G401 (cell line): ENCODE measurements at regions not wholly inside any gene's neighbourhood (a gene's known extent, or its start where the extent isn't known, plus 50 kb on each side); places are given as distances from the start of the nearest gene placed in this dataset.
"Not testable (repeated sequence)": the region's sequence is repeated elsewhere in the genome, so short reads cannot be mapped to it uniquely, and the experiment has no call there.

Source experiments
- DNase-seq: peaks from one replicate; pipeline ENCODE4 v3.0.0-alpha.2; 2015; ENCODE audit warnings: low spot score
- in situ Hi-C: cut with HindIII; loops from 2 replicates; pipeline ENCODE4 v1.10.0; 2016; ENCODE audit warnings: low sequenced_read_pairs, mixed read lengths

DNA sequence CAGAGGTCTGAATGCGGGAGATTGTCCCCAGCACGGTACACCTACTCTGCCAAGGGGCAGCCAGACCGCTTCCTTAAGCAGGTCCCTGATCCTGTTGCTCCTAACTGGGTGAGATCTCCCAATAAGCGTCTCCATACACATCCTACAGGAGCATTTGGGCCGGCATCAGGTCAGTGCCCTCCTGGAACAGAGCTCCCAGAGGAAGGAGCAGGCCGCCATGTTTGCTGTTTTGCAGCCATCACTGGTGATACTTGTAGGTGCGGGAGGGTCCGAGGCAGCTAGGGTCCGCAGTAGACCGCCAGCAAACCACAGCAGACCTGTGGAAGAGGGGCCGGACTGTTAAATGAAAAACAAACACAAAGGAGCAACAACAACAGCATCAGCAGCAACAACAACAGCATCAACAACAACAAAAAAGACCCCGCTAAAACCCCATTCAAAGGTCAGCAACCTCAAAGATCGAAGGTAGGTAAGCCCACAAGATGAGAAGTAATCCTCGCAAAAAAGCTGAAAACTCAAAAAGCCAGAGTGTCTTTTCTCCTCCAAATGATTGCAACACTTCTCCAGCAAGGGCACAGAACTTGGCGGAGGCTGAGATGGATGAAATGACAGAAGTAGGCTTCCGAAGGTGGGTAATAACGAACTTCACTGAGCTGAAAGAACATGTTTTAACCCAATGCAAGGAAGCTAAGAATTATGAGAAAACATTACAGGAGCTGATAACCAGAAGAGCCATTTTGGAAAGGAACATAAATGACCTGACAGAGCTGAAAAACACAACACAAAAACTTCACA lies 79.0 kb upstream of the CDH7 start:
- no peak for DNase-seq
- in situ Hi-C loops = no loop called here

DNA sequence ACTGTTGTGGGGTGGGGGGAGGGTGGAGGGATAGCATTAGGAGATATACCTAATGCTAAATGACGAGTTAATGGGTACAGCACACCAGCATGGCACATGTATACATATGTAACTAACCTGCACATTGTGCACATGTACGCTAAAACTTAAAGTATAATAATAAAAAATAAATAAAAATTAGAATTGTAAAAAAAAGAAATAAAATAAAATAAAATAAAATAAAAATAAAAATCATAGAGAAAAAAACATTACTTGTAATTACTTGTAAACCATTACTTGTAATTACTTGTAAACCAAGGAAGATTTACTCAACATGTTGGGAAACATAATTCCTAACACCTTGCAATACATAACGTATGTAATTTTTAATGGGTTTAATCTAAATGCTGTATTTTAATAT lies 80.7 kb upstream of the CDH7 start:
- DNase-seq, in situ Hi-C loops: not testable (repeated sequence)

DNA sequence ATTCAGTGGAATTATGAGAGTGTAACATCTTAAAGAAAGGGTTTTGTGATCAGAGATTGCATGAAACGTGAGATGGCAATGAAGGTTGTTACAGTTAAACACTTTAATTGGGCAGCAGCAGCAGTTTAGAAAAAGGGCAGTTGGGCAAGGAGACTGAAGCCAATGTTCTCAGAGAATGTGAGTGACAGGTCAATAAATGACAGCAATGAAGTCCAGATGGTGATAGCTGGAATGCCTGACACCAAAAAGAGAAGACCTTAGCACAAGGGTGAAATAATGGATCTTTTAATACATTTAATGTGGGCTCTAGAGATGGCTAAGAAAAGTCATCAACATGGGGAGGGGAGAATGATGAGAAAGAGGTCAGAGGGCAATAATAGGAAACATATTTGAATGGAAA lies 89.4 kb upstream of the CDH7 start:
- DNase-seq = no peak
- in situ Hi-C loops = no loop called here

DNA sequence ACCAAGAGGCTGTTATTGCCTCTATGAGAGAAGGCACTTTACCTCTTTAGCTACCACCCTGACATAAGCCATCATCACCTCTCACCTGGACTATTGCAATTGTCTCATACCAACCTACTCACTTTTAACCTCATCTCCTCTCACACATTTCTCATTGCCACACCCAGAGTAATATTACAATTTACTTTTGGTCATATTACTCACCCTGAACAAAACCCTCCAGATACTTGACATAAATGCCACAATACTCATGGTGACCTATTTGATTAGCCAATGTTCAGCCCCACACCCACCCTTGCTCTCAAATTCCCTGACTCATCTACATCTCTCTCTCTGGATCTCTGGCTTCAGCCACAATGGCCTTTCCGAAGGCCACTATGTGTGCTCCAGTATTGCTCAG lies 90.9 kb upstream of the CDH7 start:
- in situ Hi-C loops = no loop called here
- DNase-seq = no peak

DNA sequence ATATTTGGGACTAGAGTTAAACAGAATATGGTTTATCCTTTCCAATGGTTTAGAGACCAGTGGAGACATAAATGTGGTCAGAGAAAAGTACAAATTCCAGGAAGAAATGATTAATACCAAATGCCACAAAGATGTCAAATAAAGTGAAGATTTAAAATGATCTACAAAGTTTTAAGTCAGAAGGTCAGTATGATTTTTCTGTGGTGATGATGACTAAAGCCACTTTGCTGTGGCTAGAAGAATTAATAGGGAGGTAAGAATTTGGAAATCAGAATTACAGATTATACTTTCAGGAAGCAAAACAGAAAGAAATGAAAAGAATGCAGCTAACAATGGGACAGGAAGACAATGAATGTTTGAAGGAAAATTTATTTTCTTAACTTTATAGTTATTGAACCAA lies 91.5 kb upstream of the CDH7 start:
- in situ Hi-C loops = no loop called here
- DNase-seq = no peak

DNA sequence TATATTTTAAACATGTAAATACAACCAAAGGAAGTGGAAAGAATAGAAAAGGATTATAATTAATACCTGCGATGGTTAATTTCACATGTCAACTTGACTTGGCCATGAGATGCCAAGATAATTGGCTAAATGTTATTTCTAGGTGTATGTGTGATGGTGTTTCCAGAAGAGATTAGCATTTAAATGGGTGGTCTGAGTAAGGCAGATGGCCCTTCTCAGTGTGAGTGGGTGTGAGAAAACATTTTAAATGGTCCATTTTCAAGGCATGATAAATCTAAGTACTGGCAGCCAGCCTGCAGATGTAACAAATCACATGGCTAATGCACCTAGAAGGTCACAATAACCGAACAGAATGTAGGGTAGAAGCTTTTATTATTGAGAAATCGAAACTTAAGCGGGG lies 99.6 kb upstream of the CDH7 start:
- no peak for DNase-seq
- in situ Hi-C loops = no loop called here

DNA sequence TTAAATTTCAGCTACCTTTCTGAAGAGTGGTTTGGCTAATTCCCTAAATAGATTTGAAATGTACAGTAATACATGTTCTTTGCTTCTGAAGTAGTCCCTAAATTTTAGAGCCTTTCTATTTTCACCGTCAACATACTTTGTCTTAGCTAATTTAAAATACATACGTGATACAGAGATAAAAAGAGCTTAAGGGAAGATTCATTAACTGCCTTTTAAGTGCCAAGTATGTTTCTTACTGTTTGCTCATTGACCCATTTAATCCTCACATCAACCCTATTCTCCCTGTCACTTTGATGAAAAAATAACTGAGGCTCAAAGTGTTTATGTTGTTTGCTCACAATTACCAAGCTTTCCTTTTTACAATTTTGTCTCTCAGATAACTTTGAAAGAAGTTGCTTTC lies 118.6 kb upstream of the CDH7 start:
- in situ Hi-C loops = no loop called here
- no peak for DNase-seq

DNA sequence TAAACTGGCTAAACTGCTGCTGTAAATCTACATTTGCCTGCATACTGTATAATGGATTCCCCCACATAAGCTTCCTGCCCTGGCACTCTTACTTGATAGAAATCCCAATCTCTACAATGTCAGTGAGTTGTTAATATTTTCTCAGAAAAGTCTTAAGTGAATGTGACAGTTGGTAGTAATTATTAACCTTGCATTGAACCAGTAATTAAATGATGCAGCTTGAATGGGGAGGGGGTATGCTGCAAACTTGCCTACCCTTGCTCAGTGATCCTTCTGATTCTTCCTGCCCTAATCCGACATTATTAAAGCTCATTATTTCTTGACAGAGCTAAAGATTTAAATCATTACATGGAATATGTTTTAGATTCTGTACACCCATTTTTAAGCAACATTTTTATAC lies 119.0 kb upstream of the CDH7 start:
- DNase-seq = no peak
- in situ Hi-C loops = no loop called here

DNA sequence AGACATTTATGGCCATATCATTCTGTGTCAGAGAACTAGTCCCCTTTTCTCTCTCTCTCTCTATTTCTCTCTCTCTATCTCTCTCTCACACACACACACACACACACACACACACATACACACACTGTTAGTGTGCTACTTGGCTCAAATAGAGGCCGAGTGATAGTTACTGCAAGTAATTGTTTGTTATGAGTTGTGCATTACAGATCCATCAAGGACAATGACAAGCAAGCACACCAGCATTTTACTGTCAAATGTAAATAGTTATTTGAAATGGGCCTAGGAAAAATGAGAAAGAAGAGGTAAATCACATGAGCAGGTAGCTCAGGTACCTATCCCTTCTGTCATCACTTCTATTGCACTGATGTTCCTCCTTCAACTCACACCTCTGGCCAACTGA lies 122.4 kb upstream of the CDH7 start:
- no peak for DNase-seq
- in situ Hi-C loops = no loop called here

DNA sequence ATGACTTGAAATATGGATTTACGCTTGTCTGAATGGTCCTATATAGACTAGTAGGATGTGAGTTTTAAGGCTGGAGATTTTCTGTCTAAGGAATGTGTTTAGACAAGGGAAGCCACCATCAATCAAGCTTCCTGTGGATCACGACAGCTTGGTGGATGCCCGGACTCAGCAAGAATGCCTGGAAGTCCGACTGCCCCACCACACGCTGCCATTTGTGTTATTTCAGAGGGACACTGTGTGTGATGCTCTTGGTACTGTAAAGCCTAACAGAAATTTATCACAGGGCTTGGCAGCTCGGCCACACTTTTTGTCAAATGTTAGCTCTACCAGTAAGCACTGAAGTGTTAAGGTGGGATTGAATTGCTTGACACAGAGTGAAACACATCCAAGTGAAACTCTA lies 127.1 kb upstream of the CDH7 start:
- in situ Hi-C loops = no loop called here
- no peak for DNase-seq

DNA sequence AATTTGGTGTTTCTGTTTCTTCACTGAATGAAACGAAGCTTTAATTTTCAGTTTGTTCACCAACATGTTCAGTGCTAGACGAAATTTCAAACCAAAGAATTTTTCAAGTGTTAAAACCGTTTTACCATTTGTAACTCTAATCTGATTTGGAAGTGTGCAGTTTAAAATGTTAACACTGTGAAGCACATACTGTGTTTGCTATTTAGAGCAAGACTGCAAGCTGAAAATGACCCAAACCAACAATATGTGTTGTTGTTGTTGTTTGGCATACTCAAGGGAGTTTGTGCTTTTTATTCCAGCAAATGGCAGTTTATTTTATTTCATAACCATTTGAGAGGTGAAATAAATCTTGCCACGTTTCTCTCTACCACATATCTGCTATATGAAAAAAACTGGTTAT lies 128.4 kb upstream of the CDH7 start:
- in situ Hi-C loops = no loop called here
- DNase-seq = no peak

DNA sequence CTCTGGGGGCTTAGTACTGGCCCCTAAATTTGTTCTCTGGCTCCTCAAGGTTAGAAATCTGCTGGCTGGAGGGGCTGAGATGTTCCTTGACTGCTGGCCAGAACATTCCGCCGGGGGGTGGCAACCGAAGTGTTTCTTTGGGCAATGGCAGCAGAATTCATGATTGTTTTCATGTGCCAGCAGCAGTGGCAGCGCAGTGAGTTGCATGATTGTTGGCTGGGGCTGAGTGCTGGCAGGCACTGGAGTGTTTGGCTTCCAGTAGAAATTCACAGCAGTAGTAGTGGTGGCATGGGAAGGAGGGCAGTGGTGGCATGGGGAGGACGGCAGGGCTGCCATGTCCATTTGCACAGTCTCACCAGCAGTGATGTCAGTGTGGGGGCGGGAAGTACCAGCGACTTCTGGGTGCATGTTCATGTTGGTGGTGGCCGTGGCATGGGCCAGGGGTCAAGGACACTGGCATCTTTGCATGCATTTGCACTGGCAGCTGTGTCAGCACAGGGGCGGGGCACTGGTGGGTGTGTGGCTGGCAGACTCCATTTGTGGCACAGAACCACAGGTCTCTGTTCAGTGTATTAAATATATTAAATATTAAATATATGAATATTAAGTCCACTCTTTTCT lies 130.6 kb upstream of the CDH7 start:
- in situ Hi-C loops = no loop called here
- peak; percentile 28 for DNase-seq

DNA sequence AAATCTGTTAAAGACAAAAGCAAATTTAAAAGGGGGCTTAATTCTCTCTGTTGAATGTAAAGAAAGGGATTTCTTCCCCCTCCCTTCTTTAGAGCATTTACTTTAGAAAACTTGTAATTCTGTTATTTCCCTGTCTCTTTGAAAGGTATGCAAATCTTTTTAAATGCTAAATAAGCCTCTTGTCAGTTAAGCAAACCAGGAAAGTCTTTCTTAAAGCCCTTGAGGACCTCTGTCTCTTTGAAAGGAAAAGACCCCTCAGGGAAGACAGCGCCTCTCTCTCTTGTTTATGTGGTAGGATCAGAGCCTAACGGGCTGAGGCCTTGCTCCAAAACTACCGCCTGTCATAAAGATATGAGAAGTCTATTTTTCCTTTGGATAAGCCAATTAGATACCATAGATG lies 139.9 kb upstream of the CDH7 start:
- in situ Hi-C loops = no loop called here
- no peak for DNase-seq

DNA sequence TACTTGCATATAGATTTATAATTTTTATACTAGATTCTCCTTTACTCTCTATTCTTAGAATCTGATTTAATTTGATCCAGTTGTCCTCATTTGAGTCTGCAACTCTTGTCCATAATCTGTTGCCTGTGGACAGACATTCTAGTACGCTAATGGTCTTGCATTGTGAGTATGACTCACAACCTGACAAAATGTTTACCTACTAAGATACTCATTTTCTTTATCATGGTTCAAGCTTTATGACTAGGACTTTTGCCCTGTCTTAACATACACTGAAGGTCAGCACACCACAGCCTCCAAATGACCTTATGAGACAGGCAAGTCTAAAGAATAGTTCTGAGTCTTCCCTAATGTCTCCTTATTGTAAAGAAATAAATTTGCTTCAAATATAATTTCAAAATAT lies 142.3 kb upstream of the CDH7 start:
- in situ Hi-C loops = no loop called here
- no peak for DNase-seq

DNA sequence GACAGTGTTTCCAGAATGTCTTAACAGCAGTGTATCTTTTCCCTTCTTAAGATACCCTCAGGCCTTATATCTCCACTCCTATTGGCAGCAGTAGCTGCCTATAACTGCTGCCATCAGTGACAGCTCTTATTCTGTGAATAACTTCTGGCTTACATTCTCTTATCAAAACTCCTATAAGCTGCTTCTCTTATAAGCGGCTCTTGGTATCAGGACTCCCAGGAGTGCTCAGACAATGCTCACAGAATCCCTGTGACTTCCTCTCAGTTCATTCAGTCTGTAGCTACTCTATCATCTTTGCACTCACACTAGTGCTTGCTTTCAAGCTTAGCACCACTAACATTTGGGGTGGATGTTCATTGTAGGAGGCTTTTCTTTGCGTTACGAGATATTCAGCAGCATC lies 143.7 kb upstream of the CDH7 start:
- in situ Hi-C loops = no loop called here
- DNase-seq = no peak

DNA sequence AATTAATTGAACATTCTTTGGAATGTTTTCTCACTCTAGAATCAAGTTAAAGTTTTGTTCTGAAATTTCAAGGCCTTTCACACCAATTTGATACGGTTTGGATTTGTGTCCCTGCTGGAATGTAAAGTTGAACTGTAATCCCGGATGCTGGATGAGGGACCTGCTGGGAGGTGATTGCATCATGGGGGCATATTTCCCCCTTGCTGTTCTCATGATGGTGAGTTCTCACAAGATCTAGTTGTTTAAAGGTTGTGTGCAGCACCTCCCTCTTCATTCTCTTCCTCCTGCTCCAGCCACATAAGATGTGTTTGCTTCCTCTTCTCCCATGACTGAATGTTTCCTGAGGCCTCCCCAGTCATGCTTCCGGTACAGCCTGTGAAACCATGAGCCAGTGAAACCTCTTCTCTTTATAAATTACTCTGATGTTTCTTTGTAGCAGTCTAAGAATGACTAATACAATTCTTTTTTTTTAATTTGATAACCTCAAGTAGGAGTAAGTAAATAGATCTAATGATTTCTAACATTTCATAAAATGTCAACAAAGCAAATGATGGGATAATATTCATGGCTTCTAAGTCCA lies 144.2 kb upstream of the CDH7 start:
- no peak for DNase-seq
- in situ Hi-C loops = no loop called here

DNA sequence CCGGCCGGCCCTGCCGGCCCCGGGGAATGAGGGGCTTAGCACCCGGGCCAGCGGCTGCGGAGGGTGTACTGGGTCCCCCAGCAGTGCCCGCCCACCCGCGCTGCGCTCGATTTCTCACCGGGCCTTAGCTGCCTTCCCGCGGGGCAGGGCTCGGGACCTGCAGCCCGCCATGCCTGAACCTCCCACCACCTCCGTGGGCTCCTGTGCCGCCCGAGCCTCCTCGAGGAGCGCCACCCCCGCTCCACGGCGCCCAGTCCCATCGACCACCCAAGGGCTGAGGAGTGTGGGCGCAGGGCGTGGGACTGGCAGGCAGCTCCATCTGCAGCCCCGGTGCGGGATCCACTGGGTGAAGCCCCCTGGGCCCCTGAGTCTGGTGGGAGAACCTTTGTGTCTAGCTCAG lies 145.5 kb upstream of the CDH7 start:
- DNase-seq, in situ Hi-C loops: not testable (repeated sequence)

DNA sequence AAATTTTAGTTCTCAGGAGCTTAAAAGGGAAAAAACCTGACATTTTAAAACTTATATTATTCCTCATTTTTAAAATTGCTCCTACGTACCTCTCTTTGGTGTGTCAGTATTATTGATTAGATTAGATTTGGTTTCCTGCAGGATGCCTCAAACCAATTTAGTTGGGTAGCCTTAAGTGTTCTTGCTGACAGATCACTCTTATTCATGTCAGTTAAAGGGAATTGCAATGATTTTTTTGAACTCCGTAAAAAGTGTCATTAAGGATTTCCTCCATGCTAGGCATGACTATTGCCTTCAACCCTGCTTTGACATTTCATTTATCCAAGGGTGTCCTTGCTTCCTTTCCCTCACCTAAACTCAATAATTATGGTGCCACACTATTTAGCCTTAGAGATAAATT lies 149.0 kb upstream of the CDH7 start:
- in situ Hi-C loops = no loop called here
- no peak for DNase-seq

DNA sequence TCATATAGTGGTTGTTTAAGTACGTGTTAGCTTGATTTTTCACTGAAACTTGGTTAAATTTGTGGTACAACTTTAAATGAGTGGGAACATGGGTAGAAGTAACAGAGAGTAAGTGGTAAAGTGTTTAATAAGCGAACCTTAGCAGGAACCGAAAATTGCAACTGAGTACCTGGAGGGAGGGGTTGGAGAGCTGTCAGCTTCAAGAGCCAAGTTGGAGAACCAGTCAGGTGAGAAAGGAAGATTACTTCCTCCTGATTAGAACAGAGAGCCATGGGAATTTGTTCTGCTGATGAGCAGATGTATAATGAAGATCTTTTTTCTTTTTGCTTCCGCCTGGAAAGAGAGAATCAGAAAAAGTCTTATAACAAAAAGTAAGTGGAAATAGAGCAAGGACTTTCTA lies 158.4 kb upstream of the CDH7 start:
- in situ Hi-C loops = no loop called here
- no peak for DNase-seq

DNA sequence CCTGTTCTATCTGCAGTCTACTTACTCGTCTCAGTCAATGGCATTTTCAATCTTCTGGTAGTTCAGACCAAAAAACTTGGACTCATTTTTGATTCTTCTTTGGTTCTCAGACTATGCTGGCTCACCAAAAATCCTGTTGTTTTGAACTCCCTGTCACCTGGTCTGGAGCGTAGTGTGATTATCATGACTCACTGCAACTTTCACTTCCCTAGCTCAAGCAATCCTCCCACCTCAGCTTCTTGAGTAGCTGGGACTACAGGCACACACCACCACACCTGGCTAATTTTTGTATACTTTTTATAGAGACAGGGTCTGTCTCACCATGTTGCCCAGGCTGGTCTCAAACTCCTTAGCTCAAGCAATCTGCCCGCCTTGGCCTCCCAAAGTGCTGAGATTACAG lies 163.3 kb upstream of the CDH7 start:
- in situ Hi-C loops = no loop called here
- DNase-seq = no peak

DNA sequence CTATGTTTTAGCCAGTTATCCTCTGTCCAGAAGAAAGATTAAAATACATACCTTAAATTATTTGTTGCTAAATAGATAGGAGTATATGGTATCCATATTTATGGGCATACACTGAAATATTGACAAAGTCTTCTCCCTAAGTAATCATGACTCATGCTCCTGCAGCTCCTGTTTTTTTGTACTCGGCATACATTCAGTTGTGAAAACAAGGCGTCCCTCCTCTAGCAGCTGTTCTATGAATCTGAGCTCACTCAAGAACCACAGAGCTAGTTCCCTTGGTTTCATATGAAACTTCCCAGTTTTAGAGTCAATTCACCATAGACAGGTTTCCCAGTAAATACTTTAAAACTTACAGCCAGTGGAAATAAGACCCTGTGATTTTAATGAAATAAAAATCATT lies 168.7 kb upstream of the CDH7 start:
- DNase-seq, in situ Hi-C loops: not testable (repeated sequence)
